HUES48 (cell line): ENCODE measurements at regions not wholly inside any gene's neighbourhood (a gene's known extent, or its start where the extent isn't known, plus 50 kb on each side); places are given as distances from the start of the nearest gene placed in this dataset.

ENCODE experiments used
- H3K27ac ChIP-seq: one replicate; pipeline ENCODE4 v1.7.0; 2013; ENCODE audit warnings: low read depth, low read length, inconsistent platforms
- H3K27me3 ChIP-seq: 2 replicates; pipeline ENCODE4 v1.6.1; 2013; ENCODE audit warnings: mild to moderate bottlenecking, low read length; ENCODE audit not compliant: control insufficient read depth, insufficient read depth
- H3K36me3 ChIP-seq: 2 replicates; pipeline ENCODE4 v1.6.1; 2013; ENCODE audit warnings: low read length; ENCODE audit not compliant: control insufficient read depth, insufficient read depth
- H3K4me1 ChIP-seq: 2 replicates; pipeline ENCODE4 v1.6.1; 2013; ENCODE audit warnings: mild to moderate bottlenecking, low read length; ENCODE audit not compliant: control insufficient read depth, insufficient read depth
- H3K4me3 ChIP-seq: 2 replicates; pipeline ENCODE4 v1.5.1; 2013; ENCODE audit warnings: mild to moderate bottlenecking, low read depth, low read length
- H3K9ac ChIP-seq: 2 replicates; pipeline ENCODE4 v1.6.1; 2013; ENCODE audit warnings: mild to moderate bottlenecking, low read depth, low read length, moderate library complexity
- H3K9me3 ChIP-seq: 2 replicates; pipeline ENCODE4 v1.6.1; 2013; ENCODE audit warnings: low read length; ENCODE audit not compliant: control insufficient read depth, insufficient read depth

DNA sequence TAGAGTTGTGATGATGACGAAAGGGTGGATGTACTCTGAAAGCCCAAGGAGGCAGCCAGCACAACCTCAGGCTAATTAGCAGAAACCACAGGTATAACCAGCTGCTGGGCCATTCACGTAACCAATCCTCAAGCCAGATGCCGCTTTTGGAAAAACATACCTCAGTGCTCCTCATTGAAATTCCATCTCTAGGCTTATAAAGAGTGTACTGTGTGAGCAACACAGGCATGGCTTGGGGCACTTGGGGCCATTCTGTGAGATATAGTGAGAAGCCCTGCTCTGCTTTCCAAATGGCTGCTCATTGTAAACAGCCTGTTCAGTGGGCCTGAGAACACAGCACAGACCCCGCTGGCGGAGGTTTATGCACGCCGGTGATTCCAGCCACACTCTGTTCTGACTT lies 182.1 kb upstream of the HHIP start:
- Histone ChIP-seq H3K9me3 (no peaks in the 10 kb centered on the region), H3K4me1 (no peaks in the 10 kb centered on the region), H3K27ac (no peak overlapping the region), H3K27me3 (no peaks in the 10 kb centered on the region), H3K36me3 (no peaks in the 10 kb centered on the region), H3K9ac (no peak overlapping the region), H3K4me3 (no peak overlapping the region)

DNA sequence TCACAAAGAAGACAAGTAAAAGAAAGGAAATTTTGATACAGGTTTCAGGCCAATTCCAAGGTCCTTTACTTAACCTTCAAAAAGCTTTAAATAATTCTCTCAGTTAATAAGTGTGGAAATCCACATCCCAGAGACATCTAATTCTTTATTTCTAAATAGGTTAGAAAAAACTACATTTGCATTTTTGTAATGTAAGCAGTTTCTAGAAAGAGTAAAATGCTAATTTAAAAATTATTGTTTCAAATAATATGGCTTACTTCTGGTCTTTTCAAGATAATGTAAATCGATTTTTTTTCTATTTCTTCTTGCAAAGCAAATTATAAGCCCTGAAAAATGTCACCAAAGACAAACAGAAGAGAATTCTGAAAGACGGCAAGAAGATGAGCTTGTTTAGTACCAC lies 180.4 kb upstream of the HHIP start:
- no peaks in the 10 kb centered on the region for H3K27me3 ChIP-seq
- no peak overlapping the region for H3K9ac ChIP-seq
- no peaks in the 10 kb centered on the region for H3K4me1 ChIP-seq
- no peak overlapping the region for H3K27ac ChIP-seq
- H3K4me3 ChIP-seq: no peak overlapping the region
- no peaks in the 10 kb centered on the region for H3K9me3 ChIP-seq
- no peaks in the 10 kb centered on the region for H3K36me3 ChIP-seq

DNA sequence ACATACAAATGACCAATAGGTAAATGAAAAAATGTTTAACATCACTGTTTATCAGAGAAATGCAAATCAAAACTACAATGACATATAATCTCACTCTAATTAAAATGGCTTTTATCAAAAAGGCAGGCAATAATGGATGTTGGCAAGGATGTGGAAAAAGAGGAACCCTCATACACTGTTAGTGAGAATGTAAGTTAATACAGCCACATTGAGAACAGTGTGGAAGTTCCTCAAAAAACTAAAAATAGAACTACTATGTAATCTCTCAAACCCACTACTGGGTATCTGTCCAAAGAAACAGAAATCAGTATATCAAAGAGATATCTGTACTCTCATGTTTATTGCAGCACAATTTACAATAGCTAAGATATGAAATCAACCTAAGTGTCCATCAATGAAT lies 165.9 kb upstream of the HHIP start:
- H3K9me3 ChIP-seq: peaks cover 14% of the 10 kb centered on the region; the same call in 1 of the 2 replicates
- H3K9ac ChIP-seq: no peak overlapping the region
- H3K27me3 ChIP-seq: no peaks in the 10 kb centered on the region
- no peaks in the 10 kb centered on the region for H3K4me1 ChIP-seq
- H3K27ac ChIP-seq: no peak overlapping the region
- no peaks in the 10 kb centered on the region for H3K36me3 ChIP-seq
- H3K4me3 ChIP-seq: no peak overlapping the region

DNA sequence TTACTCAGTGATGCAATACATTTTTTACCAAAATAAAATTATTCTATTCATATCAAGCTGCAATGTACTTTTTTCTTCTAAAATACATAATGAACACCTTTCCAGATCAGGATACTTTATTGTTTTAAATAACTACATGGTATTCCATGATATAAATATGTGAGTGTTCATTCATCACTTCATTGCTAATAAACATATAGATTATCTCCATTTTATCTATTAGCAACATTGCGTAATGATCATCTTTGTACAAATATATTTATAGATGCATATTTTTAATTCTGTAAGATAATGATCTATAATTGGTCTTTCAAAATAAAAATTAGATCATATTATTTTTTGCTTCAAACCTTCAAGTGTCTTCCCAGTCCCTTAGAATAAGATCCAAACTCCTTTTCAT lies 156.1 kb upstream of the HHIP start:
- Histone ChIP-seq H3K27me3 (no peaks in the 10 kb centered on the region), H3K9ac (no peak overlapping the region), H3K4me1 (no peaks in the 10 kb centered on the region), H3K4me3 (no peak overlapping the region), H3K9me3 (no peaks in the 10 kb centered on the region), H3K27ac (no peak overlapping the region), H3K36me3 (no peaks in the 10 kb centered on the region)

DNA sequence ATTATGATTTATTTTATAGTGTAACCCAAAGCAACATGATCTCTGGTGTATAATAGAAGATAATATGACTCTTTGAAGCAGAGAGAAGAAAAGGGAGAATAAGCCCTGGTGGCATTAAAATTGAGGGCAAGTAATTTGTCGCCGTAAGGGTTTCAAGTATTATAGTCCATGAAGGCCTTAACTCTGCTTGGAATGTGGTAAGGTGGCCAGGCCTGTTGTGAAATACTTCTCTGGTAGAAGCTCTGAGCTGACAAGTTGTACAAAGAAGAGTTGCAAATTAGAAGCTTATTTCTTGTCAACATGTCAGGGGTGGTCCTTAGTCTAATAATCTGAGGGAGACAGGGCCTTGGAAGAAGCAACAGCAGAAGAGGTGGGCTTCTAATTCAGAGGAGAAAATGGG lies 151.7 kb upstream of the HHIP start:
- no peaks in the 10 kb centered on the region for H3K9me3 ChIP-seq
- no peak overlapping the region for H3K27ac ChIP-seq
- H3K4me3 ChIP-seq: no peak overlapping the region
- H3K36me3 ChIP-seq: no peaks in the 10 kb centered on the region
- H3K4me1 ChIP-seq: no peaks in the 10 kb centered on the region
- no peak overlapping the region for H3K9ac ChIP-seq
- H3K27me3 ChIP-seq: no peaks in the 10 kb centered on the region

DNA sequence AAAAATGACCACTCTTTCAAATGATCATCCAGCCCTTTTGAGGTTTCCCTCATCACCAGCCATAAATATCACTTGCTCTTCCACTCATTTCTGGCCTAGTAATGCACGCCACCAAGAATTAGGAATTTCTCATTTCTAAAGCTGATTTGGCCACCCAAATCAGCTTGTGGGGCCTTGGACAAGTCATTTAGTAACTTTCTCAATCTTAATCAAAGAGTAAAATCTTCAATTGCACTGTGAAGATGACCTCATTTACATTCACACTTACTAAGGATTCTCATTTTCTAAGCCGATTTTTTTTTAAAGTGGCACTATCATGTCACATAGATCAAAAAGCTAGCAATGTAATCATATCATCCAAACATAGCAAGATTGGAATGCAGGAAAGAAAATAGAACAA lies 150.0 kb upstream of the HHIP start:
- Histone ChIP-seq H3K27ac (no peak overlapping the region), H3K4me3 (no peak overlapping the region), H3K27me3 (no peaks in the 10 kb centered on the region), H3K9ac (no peak overlapping the region), H3K4me1 (no peaks in the 10 kb centered on the region), H3K9me3 (no peaks in the 10 kb centered on the region), H3K36me3 (no peaks in the 10 kb centered on the region)

DNA sequence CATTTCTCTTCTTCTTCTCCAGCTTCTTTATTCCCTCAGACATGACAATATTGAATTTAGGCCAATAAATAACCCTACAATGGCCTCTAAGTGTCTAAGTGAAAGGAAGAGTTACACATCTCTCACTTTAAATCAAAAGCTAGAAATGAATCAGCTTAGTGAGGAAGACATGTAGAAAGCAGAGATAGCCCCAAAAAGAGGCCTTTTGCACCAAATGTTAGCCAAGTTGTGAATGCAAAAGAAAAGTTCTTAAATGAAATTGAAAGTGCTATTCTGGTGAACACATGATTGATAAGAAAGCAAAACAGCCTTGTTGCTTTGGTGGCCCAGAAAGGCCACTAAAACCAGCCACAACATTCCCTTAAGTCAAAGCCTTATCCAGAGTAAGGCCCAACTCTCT lies 146.2 kb upstream of the HHIP start:
- no peak overlapping the region for H3K9ac ChIP-seq
- no peaks in the 10 kb centered on the region for H3K9me3 ChIP-seq
- no peaks in the 10 kb centered on the region for H3K4me1 ChIP-seq
- no peaks in the 10 kb centered on the region for H3K36me3 ChIP-seq
- H3K4me3 ChIP-seq: no peak overlapping the region
- H3K27ac ChIP-seq: no peak overlapping the region
- H3K27me3 ChIP-seq: no peaks in the 10 kb centered on the region

DNA sequence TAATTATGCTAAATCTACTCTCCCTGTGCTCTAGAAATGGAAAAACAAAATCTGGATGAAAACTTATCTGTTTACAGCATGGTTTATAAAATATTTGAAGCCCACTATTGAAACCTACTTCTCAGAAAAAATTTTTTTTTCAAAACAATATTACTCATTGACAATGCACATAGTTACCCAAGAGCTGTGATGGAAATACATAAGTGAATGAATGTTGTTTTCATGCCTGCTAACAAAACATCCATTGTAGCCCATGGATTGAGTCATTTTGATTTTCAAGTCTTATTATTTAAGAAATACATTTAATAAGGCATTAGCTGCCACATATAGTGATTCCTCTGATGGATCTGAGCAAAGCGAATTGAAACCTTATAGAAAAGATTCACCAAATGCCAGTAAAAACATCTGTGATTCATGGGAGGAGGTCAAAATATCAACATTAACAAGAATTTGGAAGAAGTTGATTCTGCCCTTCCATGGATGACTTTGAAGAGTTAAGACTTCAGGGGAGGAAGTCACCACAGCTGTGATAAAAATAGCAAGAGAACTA lies 144.7 kb upstream of the HHIP start:
- H3K4me1 ChIP-seq: no peaks in the 10 kb centered on the region
- no peaks in the 10 kb centered on the region for H3K36me3 ChIP-seq
- no peaks in the 10 kb centered on the region for H3K27me3 ChIP-seq
- H3K4me3 ChIP-seq: no peak overlapping the region
- no peak overlapping the region for H3K27ac ChIP-seq
- no peaks in the 10 kb centered on the region for H3K9me3 ChIP-seq
- no peak overlapping the region for H3K9ac ChIP-seq

DNA sequence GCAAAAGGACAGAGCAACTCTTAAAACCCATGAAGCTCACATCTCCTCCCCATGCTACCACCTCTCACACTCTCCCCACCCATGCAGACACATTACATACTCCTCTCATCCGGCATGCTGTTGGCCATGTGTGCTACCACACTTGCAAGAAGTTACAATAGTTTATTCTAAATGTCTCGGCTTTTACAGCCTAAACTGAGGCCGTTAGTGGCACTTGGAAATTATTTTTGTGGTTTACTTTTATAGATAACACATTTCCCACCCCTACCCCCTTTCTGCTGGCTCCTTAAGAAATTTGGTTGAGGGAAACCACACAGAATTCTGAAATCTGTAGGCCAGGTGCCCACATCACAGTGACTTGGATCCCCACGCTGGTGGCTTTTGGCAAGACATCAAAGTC lies 141.1 kb upstream of the HHIP start:
- no peak overlapping the region for H3K9ac ChIP-seq
- H3K36me3 ChIP-seq: no peaks in the 10 kb centered on the region
- H3K4me3 ChIP-seq: no peak overlapping the region
- H3K27ac ChIP-seq: no peak overlapping the region
- no peaks in the 10 kb centered on the region for H3K27me3 ChIP-seq
- no peaks in the 10 kb centered on the region for H3K4me1 ChIP-seq
- no peaks in the 10 kb centered on the region for H3K9me3 ChIP-seq

DNA sequence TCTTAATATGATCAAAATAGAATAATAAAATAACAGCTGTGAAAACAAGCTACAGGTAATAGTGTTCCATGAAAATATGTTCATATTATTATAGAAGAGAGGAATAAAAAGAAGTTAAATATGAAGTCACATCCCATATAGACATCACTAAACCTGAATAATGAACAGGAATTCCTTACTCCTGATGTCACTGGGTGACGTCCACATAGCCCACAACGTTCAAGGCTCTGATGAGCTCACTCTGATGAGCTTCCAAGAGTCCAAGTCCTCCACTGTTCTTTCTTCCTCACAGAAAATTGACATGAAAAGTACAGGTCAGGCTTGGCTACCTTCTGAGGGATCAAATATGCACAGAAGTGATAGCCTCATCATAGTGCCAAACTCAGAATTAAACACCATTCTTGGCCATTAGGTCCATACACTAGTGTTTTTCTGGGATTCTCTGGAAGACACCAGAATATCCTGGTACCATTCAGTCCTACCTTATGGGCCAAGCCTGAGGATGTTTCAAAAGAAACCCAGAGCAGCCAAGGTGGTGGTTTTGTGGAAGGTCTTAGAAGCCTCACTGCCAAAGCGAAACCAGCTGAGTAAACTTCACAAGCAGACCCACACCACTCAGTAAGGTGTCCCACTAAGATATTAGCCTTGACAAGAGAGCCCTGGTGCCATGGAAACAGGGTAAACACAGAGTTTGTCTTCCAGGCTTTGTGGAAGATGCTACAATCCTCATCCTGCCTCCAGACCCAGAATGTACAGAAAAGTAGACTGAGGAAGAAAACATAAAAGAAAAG lies 138.4 kb upstream of the HHIP start:
- Histone ChIP-seq H3K9ac (no peak overlapping the region), H3K4me3 (no peak overlapping the region), H3K36me3 (no peaks in the 10 kb centered on the region), H3K27me3 (no peaks in the 10 kb centered on the region), H3K4me1 (no peaks in the 10 kb centered on the region), H3K27ac (no peak overlapping the region), H3K9me3 (no peaks in the 10 kb centered on the region)

DNA sequence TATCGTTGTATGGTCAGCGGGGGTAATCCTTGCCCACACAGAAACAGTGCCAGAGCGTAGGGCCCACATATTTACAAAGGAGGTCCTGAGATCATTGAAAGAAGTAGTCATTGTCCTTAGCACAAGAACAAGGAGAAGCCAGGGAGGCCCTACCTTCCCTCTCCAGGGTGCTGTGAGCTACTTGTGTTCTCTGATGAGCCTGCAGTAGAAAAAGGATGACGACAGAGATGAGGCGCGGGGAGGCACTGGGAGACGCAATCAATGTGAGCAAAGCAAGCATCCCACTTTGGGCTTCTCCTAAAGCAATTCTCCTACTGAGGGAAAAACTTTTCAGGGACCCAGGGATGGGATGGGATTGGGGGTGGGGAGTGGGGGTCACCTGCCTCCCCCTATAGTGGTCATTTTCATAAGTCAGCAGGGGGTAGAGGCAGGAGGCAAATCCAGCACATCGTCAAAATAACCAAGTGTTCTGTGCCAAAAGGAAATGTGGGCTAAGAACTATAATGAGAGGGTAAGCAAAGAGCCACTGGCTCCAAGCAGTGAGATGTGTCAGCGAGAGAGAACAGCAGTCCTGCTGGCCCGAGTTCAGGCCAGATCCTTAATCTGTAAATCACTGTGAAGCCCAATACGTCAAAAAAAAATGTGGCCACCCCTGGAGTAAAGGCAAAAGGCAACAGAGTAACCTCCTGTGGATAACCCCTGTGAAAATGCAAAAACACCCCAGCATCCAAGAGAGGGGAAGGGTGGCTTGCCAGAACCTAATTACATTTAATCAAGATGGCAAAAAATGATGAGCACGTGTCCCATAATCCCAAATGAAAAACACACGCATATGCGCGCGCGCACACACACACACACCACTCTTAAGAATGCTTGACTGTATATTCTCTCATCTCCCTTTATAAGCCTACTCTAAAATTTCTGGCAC lies 136.6 kb upstream of the HHIP start:
- H3K4me3 ChIP-seq: no peak overlapping the region; the same call in 1 of the 2 replicates
- no peaks in the 10 kb centered on the region for H3K36me3 ChIP-seq
- no peak overlapping the region for H3K9ac ChIP-seq
- no peaks in the 10 kb centered on the region for H3K27me3 ChIP-seq
- H3K4me1 ChIP-seq: no peaks in the 10 kb centered on the region
- H3K9me3 ChIP-seq: no peaks in the 10 kb centered on the region
- no peak overlapping the region for H3K27ac ChIP-seq
